Fibroblast of skin of right biceps (primary cell): ENCODE measurements at regions not wholly inside any gene's neighbourhood (a gene's known extent, or its start where the extent isn't known, plus 50 kb on each side); places are given as distances from the start of the nearest gene placed in this dataset.

Experiments used
- DNase-seq: peaks from one replicate; pipeline ENCODE4 v3.0.0-alpha.2; 2013

GRCh38 chr1:213905344-213905743 lies 82.4 kb upstream of the PROX1 start:
- no peak for DNase-seq

- no peak for DNase-seq
These were observed 79.3 kb upstream of the PROX1 start for GRCh38 chr1:213908521-213908920.

- no peak for DNase-seq
These were observed 73.4 kb upstream of the PROX1 start for GRCh38 chr1:213914392-213914791.

DNA sequence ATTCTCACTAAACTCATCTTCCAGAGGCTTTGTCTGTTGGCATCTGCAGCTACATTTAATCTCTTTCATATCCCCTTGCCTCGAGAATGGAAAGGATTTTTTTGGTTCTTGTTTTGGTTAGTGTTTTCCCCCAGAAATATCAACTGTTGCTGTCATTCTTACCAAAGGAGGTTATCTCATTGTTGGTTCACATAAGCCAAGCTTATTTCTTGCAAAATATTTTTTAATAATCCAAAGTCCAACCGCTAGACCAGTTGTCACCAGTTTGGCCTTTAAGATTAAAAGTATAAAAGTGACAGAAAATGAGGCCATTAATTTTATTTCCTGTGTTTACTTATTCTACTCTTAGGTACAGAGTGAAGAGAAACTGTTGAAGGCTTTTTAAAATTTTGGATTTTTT lies 66.5 kb upstream of the PROX1 start:
- no peak for DNase-seq

GRCh38 chr1:213921712-213922111 lies 66.1 kb upstream of the PROX1 start:
- DNase-seq = no peak

GRCh38 chr1:213925531-213926182 lies 62.1 kb upstream of the PROX1 start:
- no peak for DNase-seq

- no peak for DNase-seq
These were observed 59.9 kb upstream of the PROX1 start for GRCh38 chr1:213927846-213928245.

GRCh38 chr1:213929398-213929797 lies 58.4 kb upstream of the PROX1 start:
- no peak for DNase-seq

DNA sequence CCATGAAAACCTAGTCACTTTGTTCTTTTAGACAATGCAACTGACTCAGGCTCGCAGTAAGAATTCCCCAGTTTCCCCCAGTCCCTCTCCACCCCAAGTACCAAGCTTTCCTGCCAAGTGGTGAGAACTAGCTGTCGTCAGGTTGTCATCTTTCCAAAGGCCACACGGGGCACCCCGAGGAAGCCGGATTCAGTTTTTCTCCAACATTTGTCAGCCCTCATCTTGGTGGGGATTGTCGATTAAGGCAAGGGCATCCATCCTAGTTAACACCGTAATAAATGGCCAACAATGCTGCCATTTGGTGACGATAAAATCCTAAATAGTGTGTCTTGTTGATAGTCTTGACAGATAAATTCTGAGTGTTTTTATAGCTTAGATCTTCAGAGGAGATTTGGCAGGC lies 55.9 kb upstream of the PROX1 start:
- DNase-seq = no peak

GRCh38 chr1:213933336-213933735 lies 54.4 kb upstream of the PROX1 start:
- DNase-seq = no peak

DNA sequence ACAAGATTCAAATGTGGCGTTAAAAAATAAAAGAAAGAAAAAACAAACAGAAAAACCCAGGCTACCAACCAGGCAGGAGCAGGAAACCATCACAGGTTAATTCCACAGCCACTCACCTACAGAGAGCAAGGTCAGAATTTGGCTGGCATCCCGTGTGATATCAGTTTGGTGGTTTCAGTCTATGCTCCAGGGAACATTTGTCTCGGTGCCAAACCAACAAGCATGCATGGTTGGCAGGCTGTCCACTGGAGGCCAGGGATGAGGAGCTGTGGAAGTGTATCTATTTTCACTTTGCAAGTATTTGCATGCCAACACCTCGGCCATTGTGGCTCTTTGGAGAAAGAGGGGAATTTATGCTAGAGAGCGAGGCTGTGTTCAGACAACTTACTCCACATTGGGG lies 53.1 kb upstream of the PROX1 start:
- peak; percentile 1 for DNase-seq

GRCh38 chr1:213936571-213936970 lies 51.2 kb upstream of the PROX1 start:
- DNase-seq = no peak
